PC-3 (cell line): ENCODE measurements at regions not wholly inside any gene's neighbourhood (a gene's known extent, or its start where the extent isn't known, plus 50 kb on each side); places are given as distances from the start of the nearest gene placed in this dataset.

ENCODE experiments used
- ATAC-seq: fragments of 200-7000 bp; cut with Tn5 transposase; 2 replicates; pipeline ENCODE4 v1.9.1; 2020; ENCODE audit warnings: mild to moderate bottlenecking, moderate library complexity
- BruUV-seq: library from RNA; stranded (reverse); fragments of 400-500 nt; replicated peaks from 2 replicates; lab custom pipeline; 2021; lab: Mats Ljungman, UMichigan
- CTCF ChIA-PET: fragments of 300-600 bp; sonication (Branson Sonifier 250); formaldehyde crosslinking; loops from one replicate; lab custom pipeline; 2022; ENCODE audit warnings: antibody characterized with exemption; lab: Charles Lee
- POLR2A ChIA-PET: fragments of 300-600 bp; sonication (Branson Sonifier 250); formaldehyde crosslinking; loops from one replicate; lab custom pipeline; 2022; ENCODE audit warnings: antibody characterized with exemption; ENCODE audit not compliant: unreplicated experiment; lab: Charles Lee
- DNase-seq: peaks from one replicate; pipeline ENCODE4 v3.0.0-alpha.2; 2015
- H2AFZ ChIP-seq: fragments of 300-600 bp; sonication (generic); 2 replicates; pipeline ENCODE4 v1.6.0; 2016; ENCODE audit warnings: antibody characterized with exemption, low read length
- H3F3A ChIP-seq: fragments of 300-600 bp; sonication (generic); one replicate; pipeline ENCODE4 v1.6.0; 2017; ENCODE audit warnings: antibody characterized with exemption, low read length, control low read depth, mild to moderate bottlenecking; ENCODE audit not compliant: unreplicated experiment
- H3K27ac ChIP-seq: fragments of 300-600 bp; sonication (generic); 2 replicates; pipeline ENCODE4 v1.5.1; 2016; ENCODE audit warnings: mild to moderate bottlenecking, low read length
- H3K27me3 ChIP-seq: fragments of 300-600 bp; sonication (generic); 2 replicates; pipeline ENCODE4 v1.6.1; 2016; ENCODE audit warnings: low read length, mixed read lengths
- H3K36me3 ChIP-seq: fragments of 300-600 bp; sonication (generic); 2 replicates; pipeline ENCODE4 v1.6.1; 2016; ENCODE audit warnings: low read depth, mixed run types, low read length, mixed read lengths
- H3K4me1 ChIP-seq: fragments of 300-600 bp; sonication (generic); 2 replicates; pipeline ENCODE4 v1.5.1; 2016; ENCODE audit warnings: low read length; ENCODE audit not compliant: insufficient read depth
- H3K4me2 ChIP-seq: fragments of 300-600 bp; sonication (generic); 2 replicates; pipeline ENCODE4 v1.6.0; 2016; ENCODE audit warnings: low read length
- H3K4me3 ChIP-seq: fragments of 300-600 bp; sonication (generic); 2 replicates; pipeline ENCODE4 v1.5.1; 2016; ENCODE audit warnings: mild to moderate bottlenecking, low read length, mixed read lengths
- H3K79me2 ChIP-seq: fragments of 300-600 bp; sonication (generic); 2 replicates; pipeline ENCODE4 v1.6.1; 2017; ENCODE audit warnings: low read length, mixed read lengths
- H3K9ac ChIP-seq: fragments of 300-600 bp; sonication (generic); 2 replicates; pipeline ENCODE4 v1.6.0; 2016; ENCODE audit warnings: mild to moderate bottlenecking, low read length
- H3K9me2 ChIP-seq: fragments of 300-600 bp; sonication (generic); replicated peaks from 2 replicates; pipeline ENCODE4 v1.6.1; 2016; ENCODE audit warnings: mixed run types, low read length, mixed read lengths
- H3K9me3 ChIP-seq: fragments of 300-600 bp; sonication (generic); 2 replicates; pipeline ENCODE4 v1.6.1; 2016; ENCODE audit warnings: low read length, mixed read lengths
- H4K20me1 ChIP-seq: fragments of 300-600 bp; sonication (generic); 2 replicates; pipeline ENCODE4 v1.6.1; 2016; ENCODE audit warnings: low read length, mixed read lengths
- EZH2 ChIP-seq: fragments of 300-600 bp; sonication (generic); IDR thresholded peaks from one replicate; pipeline ENCODE4 v1.6.1; 2017; ENCODE audit warnings: antibody characterized with exemption, mild to moderate bottlenecking, low read length; ENCODE audit not compliant: unreplicated experiment
- EZH2phosphoT487 ChIP-seq: fragments of 300-600 bp; sonication (generic); IDR thresholded peaks from 2 replicates; pipeline ENCODE4 v1.6.1; 2018; ENCODE audit warnings: mild to moderate bottlenecking, antibody characterized with exemption, low read length, borderline replicate concordance
- intact Hi-C: fragments of 100-400 bp; cut with micrococcal nuclease; formaldehyde crosslinking; loops from 2 replicates; pipeline ENCODE4 v1.9.0; 2023
- TF ChIP-seq, protein P1 (sequence below): fragments of 300-600 bp; sonication (generic); conservative IDR thresholded peaks from 2 replicates; pipeline ENCODE4 v1.5.1; 2017; ENCODE audit warnings: antibody characterized with exemption, low read depth, mild to moderate bottlenecking, low read length

DNA sequence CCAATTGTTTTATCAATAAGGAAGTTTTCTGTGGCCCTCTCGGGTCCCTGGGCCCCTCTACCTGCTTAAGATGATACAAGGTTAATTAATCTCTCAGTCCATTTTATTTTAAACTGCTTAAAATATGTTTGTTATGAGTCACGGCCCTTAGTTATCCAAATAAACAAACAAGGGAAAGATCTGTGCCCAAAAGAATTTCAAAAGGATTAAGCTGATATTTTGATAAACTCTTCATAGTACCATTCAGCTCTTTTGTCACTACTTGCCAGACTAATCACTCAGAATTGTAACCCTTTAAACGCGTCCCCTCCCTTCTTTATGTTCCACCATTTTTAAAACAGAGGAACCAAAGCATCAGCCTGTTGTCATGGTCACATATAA, 144.7 kb upstream of the STK17B start:
- peaks cover 4% of the 10 kb centered on the region for H3F3A ChIP-seq
- TF ChIP-seq, protein P1, sequence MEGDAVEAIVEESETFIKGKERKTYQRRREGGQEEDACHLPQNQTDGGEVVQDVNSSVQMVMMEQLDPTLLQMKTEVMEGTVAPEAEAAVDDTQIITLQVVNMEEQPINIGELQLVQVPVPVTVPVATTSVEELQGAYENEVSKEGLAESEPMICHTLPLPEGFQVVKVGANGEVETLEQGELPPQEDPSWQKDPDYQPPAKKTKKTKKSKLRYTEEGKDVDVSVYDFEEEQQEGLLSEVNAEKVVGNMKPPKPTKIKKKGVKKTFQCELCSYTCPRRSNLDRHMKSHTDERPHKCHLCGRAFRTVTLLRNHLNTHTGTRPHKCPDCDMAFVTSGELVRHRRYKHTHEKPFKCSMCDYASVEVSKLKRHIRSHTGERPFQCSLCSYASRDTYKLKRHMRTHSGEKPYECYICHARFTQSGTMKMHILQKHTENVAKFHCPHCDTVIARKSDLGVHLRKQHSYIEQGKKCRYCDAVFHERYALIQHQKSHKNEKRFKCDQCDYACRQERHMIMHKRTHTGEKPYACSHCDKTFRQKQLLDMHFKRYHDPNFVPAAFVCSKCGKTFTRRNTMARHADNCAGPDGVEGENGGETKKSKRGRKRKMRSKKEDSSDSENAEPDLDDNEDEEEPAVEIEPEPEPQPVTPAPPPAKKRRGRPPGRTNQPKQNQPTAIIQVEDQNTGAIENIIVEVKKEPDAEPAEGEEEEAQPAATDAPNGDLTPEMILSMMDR, result no peak
- TF ChIP-seq EZH2phosphoT487 (no peak), EZH2 (no peak)
- H3K4me3 ChIP-seq, result peak overlapping the region; percentile 19; the same call in 1 of the 2 replicates
- H3K79me2 ChIP-seq, result no peaks in the 10 kb centered on the region
- ATAC-seq (peak; percentile 6; the same call in 1 of the 2 replicates), DNase-seq (peak; percentile 44)
- H3K4me1 ChIP-seq, result peaks cover 29% of the 10 kb centered on the region
- intact Hi-C loops, result no loop called here
- H3K27ac ChIP-seq, result peak overlapping the region; percentile 90
- no peaks in the 10 kb centered on the region for H4K20me1 ChIP-seq
- no peak overlapping the region for H2AFZ ChIP-seq
- peak overlapping the region; percentile 53 for H3K9ac ChIP-seq
- no peaks in the 10 kb centered on the region for H3K9me2 ChIP-seq
- H3K27me3 ChIP-seq, result no peaks in the 10 kb centered on the region
- no TSS peak for BruUV-seq
- ChIA-PET CTCF (interaction anchor here (0.5 kb wide), 1 partner anchor 13 kb away, joined by 3 read pairs; no protein-coding TSS in a partner anchor), POLR2A (no interaction called here)
- H3K9me3 ChIP-seq, result no peaks in the 10 kb centered on the region
- H3K36me3 ChIP-seq, result no peaks in the 10 kb centered on the region
- peak overlapping the region; percentile 49 for H3K4me2 ChIP-seq

DNA sequence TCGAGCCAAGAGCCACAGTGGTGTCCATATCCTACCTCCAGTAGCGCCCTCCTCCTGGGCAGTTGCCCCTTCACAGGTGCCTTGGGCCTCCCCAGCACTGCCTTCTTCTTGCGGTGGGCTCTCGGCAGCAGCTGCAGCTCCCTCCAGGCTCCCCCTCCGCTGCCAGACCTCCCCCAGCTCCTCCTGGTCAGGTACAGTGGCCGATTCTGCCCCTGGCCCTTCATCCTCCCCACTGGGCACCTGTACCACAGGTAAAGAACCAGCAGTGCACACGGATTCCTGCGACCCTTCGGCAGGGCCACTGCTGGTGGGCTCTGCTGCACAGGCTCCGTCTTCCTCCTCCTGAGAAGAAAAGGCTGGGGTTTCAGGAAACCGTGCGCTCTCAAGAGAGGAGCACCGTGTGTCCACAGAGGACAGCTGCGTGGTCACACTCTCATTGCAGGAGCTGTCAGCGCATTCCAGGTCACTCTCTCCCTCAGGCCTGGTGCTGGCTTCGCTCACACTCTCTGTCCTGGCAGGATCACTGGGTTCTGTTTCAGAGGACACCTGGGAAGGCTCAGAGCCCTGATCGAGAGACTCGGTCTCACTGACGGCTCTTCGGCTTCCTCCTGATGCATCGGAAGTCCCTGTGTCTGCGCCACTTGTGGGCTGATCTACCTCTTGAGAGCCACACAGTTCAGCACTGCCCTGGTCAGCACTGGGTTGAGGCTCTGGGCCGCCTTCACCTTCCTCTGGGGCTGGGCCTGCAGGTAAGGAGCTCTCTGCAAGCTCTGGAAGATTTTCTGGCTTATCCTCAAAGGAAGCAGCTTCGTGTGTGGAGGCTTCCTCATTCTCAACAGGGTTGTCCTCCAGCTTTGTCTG, 147.4 kb upstream of the STK17B start:
- no peak overlapping the region for H3K4me2 ChIP-seq
- H3K27me3 ChIP-seq, result no peaks in the 10 kb centered on the region
- ATAC-seq (no peak), DNase-seq (no peak)
- peaks cover 4% of the 10 kb centered on the region for H3F3A ChIP-seq
- BruUV-seq, result no TSS peak
- no peak overlapping the region for H3K9ac ChIP-seq
- H4K20me1 ChIP-seq, result no peaks in the 10 kb centered on the region
- no peak overlapping the region for H3K4me3 ChIP-seq
- intact Hi-C loops, result no loop called here
- H3K9me3 ChIP-seq, result no peaks in the 10 kb centered on the region
- H3K36me3 ChIP-seq, result no peaks in the 10 kb centered on the region
- H3K79me2 ChIP-seq, result no peaks in the 10 kb centered on the region
- TF ChIP-seq EZH2 (no peak), EZH2phosphoT487 (no peak)
- TF ChIP-seq, protein P1, result no peak
- peaks cover 39% of the 10 kb centered on the region for H3K4me1 ChIP-seq
- H3K9me2 ChIP-seq, result no peaks in the 10 kb centered on the region
- POLR2A ChIA-PET, result no interaction called here
- no peak overlapping the region for H2AFZ ChIP-seq
- CTCF ChIA-PET, result no interaction called here
- no peak overlapping the region for H3K27ac ChIP-seq
